ENCODE measurements at regions not wholly inside any gene's neighbourhood (a gene's known extent, or its start where the extent isn't known, plus 50 kb on each side); places are given as distances from the start of the nearest gene placed in this dataset.

- DNase-seq (ENCODE audit: low read depth, low spot score): no peak
- no peak for TF ChIP-seq CTCF (IDR thresholded peaks at IDR 0.05; ENCODE audit: low read depth, low read length)
- in situ Hi-C loops (cut with HindIII; ENCODE audit: low sequenced_read_pairs): no loop called here
These were observed 633.2 kb downstream of the ACTR3B start for GRCh38 chr7:153392726-153393125.

GRCh38 chr7:153393666-153394065 lies 634.1 kb downstream of the ACTR3B start:
- in situ Hi-C loops (cut with HindIII; ENCODE audit: low sequenced_read_pairs): no loop called here
- TF ChIP-seq CTCF (IDR thresholded peaks at IDR 0.05; ENCODE audit: low read depth, low read length): no peak
- no peak for DNase-seq (ENCODE audit: low read depth, low spot score)
- H3K4me3 ChIP-seq (ENCODE audit: low read depth, low read length): no peak overlapping the region

More at GRCh38 chr7:153392726-153393125, 633.2 kb downstream of the ACTR3B start:
- no peak overlapping the region for H3K4me3 ChIP-seq (ENCODE audit: low read depth, low read length)

- no peak for DNase-seq (ENCODE audit: low read depth, low spot score)
- H3K4me3 ChIP-seq (ENCODE audit: low read depth, low read length): no peak overlapping the region
- no peak for TF ChIP-seq CTCF (IDR thresholded peaks at IDR 0.05; ENCODE audit: low read depth, low read length)
- in situ Hi-C loops (cut with HindIII; ENCODE audit: low sequenced_read_pairs): no loop called here
These were observed 636.9 kb downstream of the ACTR3B start for GRCh38 chr7:153396475-153396874.

GRCh38 chr7:153397459-153397858 lies 637.9 kb downstream of the ACTR3B start:
- in situ Hi-C loops (cut with HindIII; ENCODE audit: low sequenced_read_pairs): no loop called here
- TF ChIP-seq CTCF (IDR thresholded peaks at IDR 0.05; ENCODE audit: low read depth, low read length): no peak

GRCh38 chr7:153397906-153398305 lies 638.4 kb downstream of the ACTR3B start:
- DNase-seq (ENCODE audit: low read depth, low spot score): no peak

More at GRCh38 chr7:153397459-153397858, 637.9 kb downstream of the ACTR3B start:
- DNase-seq (ENCODE audit: low read depth, low spot score): no peak
- H3K4me3 ChIP-seq (ENCODE audit: low read depth, low read length): no peak overlapping the region

GRCh38 chr7:153398370-153398769 lies 638.8 kb downstream of the ACTR3B start:
- no peak for DNase-seq (ENCODE audit: low read depth, low spot score)
- in situ Hi-C loops (cut with HindIII; ENCODE audit: low sequenced_read_pairs): no loop called here
- TF ChIP-seq CTCF (IDR thresholded peaks at IDR 0.05; ENCODE audit: low read depth, low read length): no peak
- no peak overlapping the region for H3K4me3 ChIP-seq (ENCODE audit: low read depth, low read length)

More at GRCh38 chr7:153397906-153398305, 638.4 kb downstream of the ACTR3B start:
- no peak overlapping the region for H3K4me3 ChIP-seq (ENCODE audit: low read depth, low read length)
- TF ChIP-seq CTCF (IDR thresholded peaks at IDR 0.05; ENCODE audit: low read depth, low read length): no peak
- in situ Hi-C loops (cut with HindIII; ENCODE audit: low sequenced_read_pairs): no loop called here
